ENCODE measurements at regions not wholly inside any gene's neighbourhood (a gene's known extent, or its start where the extent isn't known, plus 50 kb on each side); places are given as distances from the start of the nearest gene placed in this dataset.
A peak's percentile ranks its signal among the peaks of the same experiment; 100 is the strongest.

GRCh38 chr2:196239622-196240587 lies 68.5 kb upstream of the STK17B start (continued):
- TF ChIP-seq ZNF668 (CRISPR knock-in tag; IDR thresholded peaks at IDR 0.05) (no peak), HDAC2 (IDR thresholded peaks at IDR 0.05) (no peak), SMARCC2 (IDR thresholded peaks at IDR 0.05; ENCODE audit: low read depth) (0 out of 2 replicates have a peak, but pooled peaks have one; percentile 45), GTF2E2 (tag; IDR thresholded peaks at IDR 0.05) (peak; percentile 38; the same call in 1 of the 2 replicates), ZC3H8 (IDR thresholded peaks at IDR 0.05) (no peak), TSHZ1 (CRISPR knock-in tag; IDR thresholded peaks at IDR 0.05) (no peak), ZKSCAN3 (CRISPR knock-in tag; IDR thresholded peaks at IDR 0.05) (no peak), MXD1 (CRISPR knock-in tag; IDR thresholded peaks at IDR 0.05; ENCODE audit: borderline replicate concordance, poor library complexity, severe bottlenecking) (no peak), HMG20A (CRISPR knock-in tag; conservative IDR thresholded peaks at IDR 0.05) (no peak), HNRNPH1 (optimal IDR thresholded peaks at IDR 0.05; ENCODE audit: low read depth, low read length) (no peak), NCOA2 (IDR thresholded peaks at IDR 0.05; ENCODE audit: partially characterized antibody in 2 of 2) (no peak), NFIC (IDR thresholded peaks at IDR 0.05) (peak; percentile 48; the same call in 1 of the 2 replicates), TAF7 (tag; IDR thresholded peaks at IDR 0.05) (no peak), ARID3B (CRISPR knock-in tag; IDR thresholded peaks at IDR 0.05; ENCODE audit: borderline replicate concordance) (no peak), SMARCA5 (IDR thresholded peaks at IDR 0.05) (no peak), BCOR (IDR thresholded peaks at IDR 0.05) (0 out of 2 replicates have a peak, but pooled peaks have one; percentile 19), KDM4B (IDR thresholded peaks at IDR 0.05; ENCODE audit: borderline replicate concordance in 2 of 2, low read depth in 1 of 2) (no peak), TRIM24 (IDR thresholded peaks at IDR 0.05) (peak; percentile 86 to 87), ZBTB9 (CRISPR knock-in tag; IDR thresholded peaks at IDR 0.05) (no peak), ZNF263 (CRISPR knock-in tag; IDR thresholded peaks at IDR 0.05; ENCODE audit: borderline replicate concordance) (peak; percentile 29; the same call in 1 of the 2 replicates), ZNF436 (CRISPR knock-in tag; IDR thresholded peaks at IDR 0.05) (no peak)
